Aorta (tissue), 5 donors: ENCODE measurements at regions not wholly inside any gene's neighbourhood (a gene's known extent, or its start where the extent isn't known, plus 50 kb on each side); places are given as distances from the start of the nearest gene placed in this dataset.

Experiments
- ATAC-seq: fragments of 200-7000 bp; cut with Tn5 transposase; one replicate; pipeline ENCODE4 v1.9.1; 2022; ENCODE audit warnings: moderate library complexity; ENCODE audit not compliant: low FRiP score
- DNase-seq, 2 donors: peaks; one replicate each; pipeline ENCODE4 v3.0.0-alpha.2; 2020
- H3K27ac ChIP-seq, 2 donors: one replicate each; pipeline ENCODE4 v1.5.1; 2013; ENCODE audit warnings: low read length in 2 of 2, mild to moderate bottlenecking in 2 of 2, moderate library complexity in 2 of 2, control low read depth in 1 of 2, inconsistent platforms in 1 of 2, low read depth in 1 of 2
- H3K27me3 ChIP-seq, 2 donors: one replicate each; pipeline ENCODE4 v1.6.1; 2013; ENCODE audit warnings: control low read depth in 1 of 2, low read length in 1 of 2, mild to moderate bottlenecking in 1 of 2, moderate library complexity in 1 of 2; ENCODE audit not compliant: insufficient read depth in 2 of 2, control insufficient read depth in 1 of 2
- H3K36me3 ChIP-seq, 2 donors: one replicate each; pipeline ENCODE4 v1.6.1; 2013; ENCODE audit warnings: control low read depth in 1 of 2, low read length in 1 of 2, mild to moderate bottlenecking in 1 of 2; ENCODE audit not compliant: insufficient read depth in 2 of 2, control insufficient read depth in 1 of 2
- H3K4me1 ChIP-seq, 2 donors: one replicate each; pipeline ENCODE4 v1.6.1; 2013; ENCODE audit warnings: low read length in 2 of 2, control low read depth in 1 of 2, mild to moderate bottlenecking in 1 of 2, moderate library complexity in 1 of 2; ENCODE audit not compliant: insufficient read depth in 2 of 2, control insufficient read depth in 1 of 2
- H3K4me3 ChIP-seq, 2 donors: one replicate each; pipeline ENCODE4 v1.5.1; 2013; ENCODE audit warnings: low read length in 2 of 2, control low read depth in 1 of 2, mild to moderate bottlenecking in 1 of 2
- H3K9me3 ChIP-seq: one replicate; pipeline ENCODE4 v1.6.1; 2013; ENCODE audit warnings: mild to moderate bottlenecking, low read length; ENCODE audit not compliant: control insufficient read depth
- intact Hi-C, 2 donors: fragments of 100-400 bp; cut with DNase I; formaldehyde crosslinking; loops; one replicate each; pipeline versions ENCODE4 v1.14.2 to v1.15.0; 2022
- microRNA-seq, 2 donors: library from miRNA; unstranded; fragments of <30 nt; microRNA quantifications; one replicate each; pipeline ENCODE4 v1.2.0, GENCODE V29; 2020
- donor health status: healthy with polysubstance abuse.
- donor health status: Bipolar disorder and iron deficiency.
- donor health status: DM: no; HTN: no; CAD: no.
- donor health status: DM: no; HTN: no; CAD: no.
- donor health status: DM: yes; HTN: yes; CAD: no.

- H3K4me3 ChIP-seq = no peak overlapping the region
- no peaks in the 10 kb centered on the region for H3K36me3 ChIP-seq
- peak; percentile 59 for ATAC-seq
- H3K9me3 ChIP-seq = no peaks in the 10 kb centered on the region
- DNase-seq = no peak
- H3K27me3 ChIP-seq = no peaks in the 10 kb centered on the region
- peaks cover 3 to 4% of the 10 kb centered on the region in 2 donors for H3K4me1 ChIP-seq
- intact Hi-C loops = no loop called here
- no peak overlapping the region for H3K27ac ChIP-seq
Observed at GRCh38 chr2:12665334-12665733, 51.4 kb upstream of the TRIB2 start.

GRCh38 chr2:12666445-12666844, 50.3 kb upstream of the TRIB2 start:
- intact Hi-C loops = no loop called here

More at GRCh38 chr2:12666445-12666844, 50.3 kb upstream of the TRIB2 start:
- Histone ChIP-seq H3K9me3 (no peaks in the 10 kb centered on the region), H3K27ac (no peak overlapping the region), H3K36me3 (no peaks in the 10 kb centered on the region), H3K4me3 (no peak overlapping the region), H3K4me1 (peaks cover 3 to 4% of the 10 kb centered on the region in 2 donors), H3K27me3 (no peaks in the 10 kb centered on the region)
- ATAC-seq (no peak), DNase-seq (no peak)

Small RNA genes in the stretch of these regions (microRNA-seq; reads per million reads assigned to microRNA genes)
- 0 reads per million in 2 donors for gene MIR3681
